SK-MEL-5 (cell line): ENCODE measurements at regions not wholly inside any gene's neighbourhood (a gene's known extent, or its start where the extent isn't known, plus 50 kb on each side); places are given as distances from the start of the nearest gene placed in this dataset.
"Not testable (repeated sequence)": the region's sequence is repeated elsewhere in the genome, so short reads cannot be mapped to it uniquely, and the experiment has no call there.

Source experiments
- DNase-seq: peaks from one replicate; pipeline ENCODE4 v3.0.0-alpha.2; 2016; ENCODE audit warnings: low read depth, low spot score
- in situ Hi-C: cut with HindIII; loops from 2 replicates; pipeline ENCODE4 v1.10.0; 2016; ENCODE audit warnings: low sequenced_read_pairs, high pct_unique_total_duplicates, low pct_unique_long_range_greater_than_20kb

- in situ Hi-C loops = no loop called here
- DNase-seq = no peak
These were observed 462.2 kb upstream of the PABPC4L start for GRCh38 chr4:134663742-134664141.

GRCh38 chr4:134650461-134650860 lies 448.9 kb upstream of the PABPC4L start:
- in situ Hi-C loops = no loop called here
- no peak for DNase-seq

GRCh38 chr4:134645778-134646177 lies 444.2 kb upstream of the PABPC4L start:
- in situ Hi-C loops = no loop called here
- no peak for DNase-seq

- in situ Hi-C loops = no loop called here
These were observed 434.9 kb upstream of the PABPC4L start for GRCh38 chr4:134636338-134637051.

GRCh38 chr4:134634301-134634700 lies 432.7 kb upstream of the PABPC4L start:
- no peak for DNase-seq
- in situ Hi-C loops = no loop called here

More at GRCh38 chr4:134636338-134637051, 434.9 kb upstream of the PABPC4L start:
- peak; percentile 72 for DNase-seq

GRCh38 chr4:134632056-134632455 lies 430.5 kb upstream of the PABPC4L start:
- no peak for DNase-seq
- in situ Hi-C loops = no loop called here

- in situ Hi-C loops = no loop called here
- no peak for DNase-seq
These were observed 426.5 kb upstream of the PABPC4L start for GRCh38 chr4:134628066-134628465.

GRCh38 chr4:134627366-134627765 lies 425.8 kb upstream of the PABPC4L start:
- in situ Hi-C loops = no loop called here
- DNase-seq = no peak

- no peak for DNase-seq
- in situ Hi-C loops = no loop called here
These were observed 422.8 kb upstream of the PABPC4L start for GRCh38 chr4:134624365-134624764.

GRCh38 chr4:134622626-134623575 lies 421.3 kb upstream of the PABPC4L start:
- in situ Hi-C loops = not testable (repeated sequence)

GRCh38 chr4:134622199-134622598 lies 420.6 kb upstream of the PABPC4L start:
- in situ Hi-C loops = no loop called here
- no peak for DNase-seq

More at GRCh38 chr4:134622626-134623575, 421.3 kb upstream of the PABPC4L start:
- DNase-seq = not testable (repeated sequence)

- in situ Hi-C loops, DNase-seq: not testable (repeated sequence)
These were observed 420.1 kb upstream of the PABPC4L start for GRCh38 chr4:134621715-134622114.

GRCh38 chr4:134610956-134611355 lies 409.4 kb upstream of the PABPC4L start:
- in situ Hi-C loops = no loop called here
- DNase-seq = no peak

GRCh38 chr4:134610172-134610571 lies 408.6 kb upstream of the PABPC4L start:
- in situ Hi-C loops = no loop called here
- no peak for DNase-seq

- DNase-seq = no peak
- in situ Hi-C loops = no loop called here
These were observed 400.1 kb upstream of the PABPC4L start for GRCh38 chr4:134601706-134602105.

GRCh38 chr4:134591326-134591725 lies 389.7 kb upstream of the PABPC4L start:
- DNase-seq = no peak
- in situ Hi-C loops = no loop called here

GRCh38 chr4:134585972-134586371 lies 384.4 kb upstream of the PABPC4L start:
- DNase-seq = no peak
- in situ Hi-C loops = no loop called here

- no peak for DNase-seq
- in situ Hi-C loops = no loop called here
These were observed 365.9 kb upstream of the PABPC4L start for GRCh38 chr4:134567461-134567860.

- DNase-seq = no peak
These were observed 359.1 kb upstream of the PABPC4L start for GRCh38 chr4:134560728-134561127.

More at GRCh38 chr4:134560728-134561127, 359.1 kb upstream of the PABPC4L start:
- in situ Hi-C loops = no loop called here
